ENCODE measurements at regions not wholly inside any gene's neighbourhood (a gene's known extent, or its start where the extent isn't known, plus 50 kb on each side); places are given as distances from the start of the nearest gene placed in this dataset.

GRCh38 chr1:67991546-67991945, 58.9 kb downstream of the DIRAS3 start:
- no peaks in the 10 kb centered on the region for H3K27me3 ChIP-seq (ENCODE audit: insufficient read depth, low read length)
- peaks cover 9% of the 10 kb centered on the region; the same call in 1 of the 2 replicates for H3K9me3 ChIP-seq (ENCODE audit: insufficient read depth, low read depth, low read length)
- no peak overlapping the region for H3K9ac ChIP-seq (ENCODE audit: low read depth, low read length)
- no peaks in the 10 kb centered on the region for H3K4me1 ChIP-seq (ENCODE audit: insufficient read depth, low read length)
- no peaks in the 10 kb centered on the region for H3K36me3 ChIP-seq (ENCODE audit: insufficient read depth, low read depth, low read length)
- H3K27ac ChIP-seq (ENCODE audit: low read length) = no peak overlapping the region
- H3K4me3 ChIP-seq (ENCODE audit: low read length) = no peak overlapping the region

- H3K36me3 ChIP-seq (ENCODE audit: insufficient read depth, low read depth, low read length) = no peaks in the 10 kb centered on the region
- no peak overlapping the region for H3K9ac ChIP-seq (ENCODE audit: low read depth, low read length)
- no peaks in the 10 kb centered on the region for H3K9me3 ChIP-seq (ENCODE audit: insufficient read depth, low read depth, low read length)
- H3K4me1 ChIP-seq (ENCODE audit: insufficient read depth, low read length) = no peaks in the 10 kb centered on the region
- H3K27ac ChIP-seq (ENCODE audit: low read length) = no peak overlapping the region
- H3K27me3 ChIP-seq (ENCODE audit: insufficient read depth, low read length) = no peaks in the 10 kb centered on the region
- H3K4me3 ChIP-seq (ENCODE audit: low read length) = no peak overlapping the region
These were observed 62.4 kb downstream of the DIRAS3 start for GRCh38 chr1:67988066-67988465.

GRCh38 chr1:67987046-67987799, 63.2 kb downstream of the DIRAS3 start:
- H3K4me1 ChIP-seq (ENCODE audit: insufficient read depth, low read length) = no peaks in the 10 kb centered on the region
- no peak overlapping the region for H3K4me3 ChIP-seq (ENCODE audit: low read length)
- no peak overlapping the region for H3K9ac ChIP-seq (ENCODE audit: low read depth, low read length)
- no peaks in the 10 kb centered on the region for H3K27me3 ChIP-seq (ENCODE audit: insufficient read depth, low read length)
- H3K27ac ChIP-seq (ENCODE audit: low read length) = no peak overlapping the region
- no peaks in the 10 kb centered on the region for H3K9me3 ChIP-seq (ENCODE audit: insufficient read depth, low read depth, low read length)
- H3K36me3 ChIP-seq (ENCODE audit: insufficient read depth, low read depth, low read length) = no peaks in the 10 kb centered on the region

- Histone ChIP-seq H3K9ac (ENCODE audit: low read depth, low read length) (no peak overlapping the region), H3K9me3 (ENCODE audit: insufficient read depth, low read depth, low read length) (no peaks in the 10 kb centered on the region), H3K4me3 (ENCODE audit: low read length) (no peak overlapping the region), H3K27me3 (ENCODE audit: insufficient read depth, low read length) (no peaks in the 10 kb centered on the region), H3K36me3 (ENCODE audit: insufficient read depth, low read depth, low read length) (no peaks in the 10 kb centered on the region), H3K27ac (ENCODE audit: low read length) (no peak overlapping the region), H3K4me1 (ENCODE audit: insufficient read depth, low read length) (no peaks in the 10 kb centered on the region)
These were observed 66.6 kb downstream of the DIRAS3 start for GRCh38 chr1:67983867-67984266.

- Histone ChIP-seq H3K27ac (ENCODE audit: low read length) (no peak overlapping the region), H3K4me3 (ENCODE audit: low read length) (no peak overlapping the region), H3K9ac (ENCODE audit: low read depth, low read length) (no peak overlapping the region), H3K9me3 (ENCODE audit: insufficient read depth, low read depth, low read length) (no peaks in the 10 kb centered on the region), H3K4me1 (ENCODE audit: insufficient read depth, low read length) (no peaks in the 10 kb centered on the region), H3K36me3 (ENCODE audit: insufficient read depth, low read depth, low read length) (no peaks in the 10 kb centered on the region), H3K27me3 (ENCODE audit: insufficient read depth, low read length) (no peaks in the 10 kb centered on the region)
These were observed 70.4 kb downstream of the DIRAS3 start for GRCh38 chr1:67980028-67980427.

- no peaks in the 10 kb centered on the region for H3K36me3 ChIP-seq (ENCODE audit: insufficient read depth, low read depth, low read length)
- no peak overlapping the region for H3K9ac ChIP-seq (ENCODE audit: low read depth, low read length)
- no peaks in the 10 kb centered on the region for H3K4me1 ChIP-seq (ENCODE audit: insufficient read depth, low read length)
- H3K27ac ChIP-seq (ENCODE audit: low read length) = no peak overlapping the region
- H3K9me3 ChIP-seq (ENCODE audit: insufficient read depth, low read depth, low read length) = no peaks in the 10 kb centered on the region
- H3K4me3 ChIP-seq (ENCODE audit: low read length) = no peak overlapping the region
- no peaks in the 10 kb centered on the region for H3K27me3 ChIP-seq (ENCODE audit: insufficient read depth, low read length)
These were observed 70.9 kb downstream of the DIRAS3 start for GRCh38 chr1:67979532-67979931.

- Histone ChIP-seq H3K27me3 (ENCODE audit: insufficient read depth, low read length) (no peaks in the 10 kb centered on the region), H3K4me1 (ENCODE audit: insufficient read depth, low read length) (no peaks in the 10 kb centered on the region), H3K36me3 (ENCODE audit: insufficient read depth, low read depth, low read length) (no peaks in the 10 kb centered on the region), H3K4me3 (ENCODE audit: low read length) (no peak overlapping the region), H3K9me3 (ENCODE audit: insufficient read depth, low read depth, low read length) (no peaks in the 10 kb centered on the region), H3K27ac (ENCODE audit: low read length) (no peak overlapping the region), H3K9ac (ENCODE audit: low read depth, low read length) (no peak overlapping the region)
These were observed 71.4 kb downstream of the DIRAS3 start for GRCh38 chr1:67978890-67979516.

GRCh38 chr1:67977756-67978155, 72.7 kb downstream of the DIRAS3 start:
- H3K9me3 ChIP-seq (ENCODE audit: insufficient read depth, low read depth, low read length) = no peaks in the 10 kb centered on the region
- no peaks in the 10 kb centered on the region for H3K36me3 ChIP-seq (ENCODE audit: insufficient read depth, low read depth, low read length)
- H3K4me1 ChIP-seq (ENCODE audit: insufficient read depth, low read length) = no peaks in the 10 kb centered on the region
- H3K27me3 ChIP-seq (ENCODE audit: insufficient read depth, low read length) = no peaks in the 10 kb centered on the region
- no peak overlapping the region for H3K27ac ChIP-seq (ENCODE audit: low read length)
- H3K9ac ChIP-seq (ENCODE audit: low read depth, low read length) = no peak overlapping the region
- no peak overlapping the region for H3K4me3 ChIP-seq (ENCODE audit: low read length)

- H3K4me1 ChIP-seq (ENCODE audit: insufficient read depth, low read length) = no peaks in the 10 kb centered on the region
- no peaks in the 10 kb centered on the region for H3K36me3 ChIP-seq (ENCODE audit: insufficient read depth, low read depth, low read length)
- H3K9me3 ChIP-seq (ENCODE audit: insufficient read depth, low read depth, low read length) = no peaks in the 10 kb centered on the region
- no peak overlapping the region for H3K4me3 ChIP-seq (ENCODE audit: low read length)
- no peaks in the 10 kb centered on the region for H3K27me3 ChIP-seq (ENCODE audit: insufficient read depth, low read length)
- no peak overlapping the region for H3K27ac ChIP-seq (ENCODE audit: low read length)
- no peak overlapping the region for H3K9ac ChIP-seq (ENCODE audit: low read depth, low read length)
These were observed 77.4 kb downstream of the DIRAS3 start for GRCh38 chr1:67973051-67973450.

- no peak overlapping the region for H3K9ac ChIP-seq (ENCODE audit: low read depth, low read length)
- H3K36me3 ChIP-seq (ENCODE audit: insufficient read depth, low read depth, low read length) = no peaks in the 10 kb centered on the region
- H3K9me3 ChIP-seq (ENCODE audit: insufficient read depth, low read depth, low read length) = no peaks in the 10 kb centered on the region; the same call in 1 of the 2 replicates
- no peaks in the 10 kb centered on the region for H3K27me3 ChIP-seq (ENCODE audit: insufficient read depth, low read length)
- H3K4me1 ChIP-seq (ENCODE audit: insufficient read depth, low read length) = no peaks in the 10 kb centered on the region
- H3K27ac ChIP-seq (ENCODE audit: low read length) = no peak overlapping the region
- H3K4me3 ChIP-seq (ENCODE audit: low read length) = no peak overlapping the region
These were observed 80.3 kb downstream of the DIRAS3 start for GRCh38 chr1:67970088-67970487.

GRCh38 chr1:67969446-67969845, 81.0 kb downstream of the DIRAS3 start:
- H3K36me3 ChIP-seq (ENCODE audit: insufficient read depth, low read depth, low read length) = no peaks in the 10 kb centered on the region
- no peak overlapping the region for H3K27ac ChIP-seq (ENCODE audit: low read length)
- no peaks in the 10 kb centered on the region for H3K27me3 ChIP-seq (ENCODE audit: insufficient read depth, low read length)
- no peaks in the 10 kb centered on the region for H3K4me1 ChIP-seq (ENCODE audit: insufficient read depth, low read length)
- no peaks in the 10 kb centered on the region; the same call in 1 of the 2 replicates for H3K9me3 ChIP-seq (ENCODE audit: insufficient read depth, low read depth, low read length)
- no peak overlapping the region for H3K9ac ChIP-seq (ENCODE audit: low read depth, low read length)
- H3K4me3 ChIP-seq (ENCODE audit: low read length) = no peak overlapping the region

- Histone ChIP-seq H3K27ac (ENCODE audit: low read length) (no peak overlapping the region), H3K9ac (ENCODE audit: low read depth, low read length) (no peak overlapping the region), H3K4me1 (ENCODE audit: insufficient read depth, low read length) (no peaks in the 10 kb centered on the region), H3K36me3 (ENCODE audit: insufficient read depth, low read depth, low read length) (no peaks in the 10 kb centered on the region), H3K27me3 (ENCODE audit: insufficient read depth, low read length) (no peaks in the 10 kb centered on the region), H3K9me3 (ENCODE audit: insufficient read depth, low read depth, low read length) (peaks cover 21% of the 10 kb centered on the region), H3K4me3 (ENCODE audit: low read length) (no peak overlapping the region)
These were observed 83.8 kb downstream of the DIRAS3 start for GRCh38 chr1:67966666-67967009.
